DND-41 (cell line): ENCODE measurements at regions not wholly inside any gene's neighbourhood (a gene's known extent, or its start where the extent isn't known, plus 50 kb on each side); places are given as distances from the start of the nearest gene placed in this dataset.

Experiments used
- ATAC-seq: fragments of 200-7000 bp; cut with Tn5 transposase; 3 replicates; pipeline ENCODE4 v1.9.1; 2021; ENCODE audit warnings: low read depth; ENCODE audit not compliant: insufficient read depth
- DNase-seq: peaks from one replicate; pipeline ENCODE4 v3.0.0-alpha.2; 2020
- H2AFZ ChIP-seq: 2 replicates; pipeline ENCODE4 v1.6.0; 2012; ENCODE audit warnings: low read depth, low read length
- H3K27ac ChIP-seq: 2 replicates; pipeline ENCODE4 v1.5.1; 2012; ENCODE audit warnings: low read length, inconsistent platforms
- H3K27me3 ChIP-seq: fragments of 200-600 bp; sonication (generic); 2 replicates; pipeline ENCODE4 v1.6.0; 2012; ENCODE audit warnings: low read length, mild to moderate bottlenecking, inconsistent platforms; ENCODE audit not compliant: insufficient read depth, poor library complexity
- H3K36me3 ChIP-seq: 2 replicates; pipeline ENCODE4 v1.5.1; 2012; ENCODE audit warnings: low read length, inconsistent platforms; ENCODE audit not compliant: insufficient read depth
- H3K4me1 ChIP-seq: 2 replicates; pipeline ENCODE4 v1.5.1; 2012; ENCODE audit warnings: mild to moderate bottlenecking, low read length; ENCODE audit not compliant: insufficient read depth
- H3K4me2 ChIP-seq: 2 replicates; pipeline ENCODE4 v1.6.0; 2012; ENCODE audit warnings: mild to moderate bottlenecking, moderate library complexity, low read length, inconsistent platforms; ENCODE audit not compliant: insufficient read depth
- H3K4me3 ChIP-seq, 2 experiments: fragments of 200-600 bp in 1 of 2; shearing (Covaris generic) in 1 of 2; 2 replicates each; pipeline ENCODE4 v1.5.1; 2012 to 2016; ENCODE audit warnings: inconsistent platforms in 2 of 2, low read length in 2 of 2, mild to moderate bottlenecking in 2 of 2, low read depth in 1 of 2, moderate library complexity in 1 of 2
- H3K79me2 ChIP-seq: 2 replicates; pipeline ENCODE4 v1.6.0; 2012; ENCODE audit warnings: low read length, inconsistent platforms; ENCODE audit not compliant: insufficient read depth
- H3K9ac ChIP-seq: 2 replicates; pipeline ENCODE4 v1.6.0; 2012; ENCODE audit warnings: low read depth, mild to moderate bottlenecking, inconsistent platforms, low read length, moderate library complexity
- H3K9me3 ChIP-seq: 2 replicates; pipeline ENCODE4 v1.5.1; 2012; ENCODE audit warnings: low read length, moderate library complexity, mild to moderate bottlenecking, inconsistent platforms; ENCODE audit not compliant: insufficient read depth, severe bottlenecking
- H4K20me1 ChIP-seq: 2 replicates; pipeline ENCODE4 v1.6.0; 2012; ENCODE audit warnings: low read length; ENCODE audit not compliant: insufficient read depth
- CTCF ChIP-seq: IDR thresholded peaks from 2 replicates; pipeline ENCODE4 v1.5.1; 2012; ENCODE audit warnings: borderline replicate concordance, low read length, moderate library complexity, mild to moderate bottlenecking; ENCODE audit not compliant: poor library complexity, severe bottlenecking; ENCODE audit errors: extremely low read depth
- EZH2 ChIP-seq: IDR thresholded peaks from 3 replicates; pipeline ENCODE4 v1.6.1; 2012; ENCODE audit warnings: borderline replicate concordance, low read depth, mild to moderate bottlenecking, moderate library complexity, low read length, inconsistent platforms; ENCODE audit not compliant: severe bottlenecking

GRCh38 chr1:83777758-83778101, 221.2 kb downstream of the TTLL7 start:
- Histone ChIP-seq H3K9me3 (no peaks in the 10 kb centered on the region), H3K9ac (no peak overlapping the region), H3K4me1 (no peaks in the 10 kb centered on the region), H2AFZ (no peak overlapping the region), H3K27me3 (no peaks in the 10 kb centered on the region), H3K79me2 (no peaks in the 10 kb centered on the region), H3K36me3 (no peaks in the 10 kb centered on the region), H3K4me2 (no peak overlapping the region), H4K20me1 (no peaks in the 10 kb centered on the region), H3K4me3 (no peak overlapping the region), H3K27ac (no peak overlapping the region)
- DNase-seq (no peak), ATAC-seq (no peak)
- TF ChIP-seq EZH2 = no peak
- TF ChIP-seq CTCF = no peak

- H3K27ac ChIP-seq = no peak overlapping the region
- H2AFZ ChIP-seq = no peak overlapping the region
- ATAC-seq = no peak
These were observed 221.8 kb downstream of the TTLL7 start for GRCh38 chr1:83776913-83777757.

GRCh38 chr1:83775977-83776603, 222.8 kb downstream of the TTLL7 start:
- no peak for TF ChIP-seq EZH2
- no peak for TF ChIP-seq CTCF
- no peak overlapping the region for H3K27ac ChIP-seq
- ATAC-seq = no peak
- H3K4me2 ChIP-seq = no peak overlapping the region
- H3K9me3 ChIP-seq = no peaks in the 10 kb centered on the region
- H4K20me1 ChIP-seq = no peaks in the 10 kb centered on the region
- H3K79me2 ChIP-seq = no peaks in the 10 kb centered on the region
- DNase-seq = no peak
- no peak overlapping the region for H3K9ac ChIP-seq
- H2AFZ ChIP-seq = no peak overlapping the region
- H3K27me3 ChIP-seq = no peaks in the 10 kb centered on the region
- no peak overlapping the region for H3K4me3 ChIP-seq
- no peaks in the 10 kb centered on the region for H3K4me1 ChIP-seq
- H3K36me3 ChIP-seq = no peaks in the 10 kb centered on the region

More at GRCh38 chr1:83776913-83777757, 221.8 kb downstream of the TTLL7 start:
- Histone ChIP-seq H3K27me3 (no peaks in the 10 kb centered on the region), H3K4me3 (no peak overlapping the region), H4K20me1 (no peaks in the 10 kb centered on the region), H3K4me1 (no peaks in the 10 kb centered on the region), H3K9ac (no peak overlapping the region), H3K79me2 (no peaks in the 10 kb centered on the region), H3K36me3 (no peaks in the 10 kb centered on the region), H3K4me2 (no peak overlapping the region), H3K9me3 (no peaks in the 10 kb centered on the region)
- no peak for DNase-seq
- TF ChIP-seq CTCF = no peak
- no peak for TF ChIP-seq EZH2
